HG02884 (cell line): ENCODE measurements at regions not wholly inside any gene's neighbourhood (a gene's known extent, or its start where the extent isn't known, plus 50 kb on each side); places are given as distances from the start of the nearest gene placed in this dataset.
"Not testable (repeated sequence)": the region's sequence is repeated elsewhere in the genome, so short reads cannot be mapped to it uniquely, and the experiment has no call there.

Experiments
- ATAC-seq: cut with Tn5 transposase; IDR thresholded peaks from one replicate; pipeline ENCODE4 v1.9.1; 2021; ENCODE audit warnings: mild to moderate bottlenecking, moderate library complexity; ENCODE audit not compliant: unreplicated experiment

GRCh38 chr18:21928925-21929324 is 188.3 kb downstream of the MIB1 start:
- ATAC-seq: no peak

GRCh38 chr18:21930177-21930576 is 189.6 kb downstream of the MIB1 start:
- ATAC-seq: no peak

- no peak for ATAC-seq
Measured at GRCh38 chr18:21933931-21934765, 193.6 kb downstream of the MIB1 start.

GRCh38 chr18:21934766-21935015 is 194.1 kb downstream of the MIB1 start:
- no peak for ATAC-seq

- no peak for ATAC-seq
Measured at GRCh38 chr18:21943456-21943855, 202.9 kb downstream of the MIB1 start.

- ATAC-seq: no peak
Measured at GRCh38 chr18:21949326-21950015, 208.9 kb downstream of the MIB1 start.

- peak; percentile 98 for ATAC-seq
Measured at GRCh38 chr18:21955757-21956652, 213.4 kb upstream of the GATA6 start.

- no peak for ATAC-seq
Measured at GRCh38 chr18:21958263-21958662, 211.1 kb upstream of the GATA6 start.

- ATAC-seq: no peak
Measured at GRCh38 chr18:21958707-21959450, 210.5 kb upstream of the GATA6 start.

- ATAC-seq: no peak
Measured at GRCh38 chr18:21960189-21960588, 209.2 kb upstream of the GATA6 start.

- no peak for ATAC-seq
Measured at GRCh38 chr18:21963336-21963735, 206.1 kb upstream of the GATA6 start.

GRCh38 chr18:21968338-21968737 is 201.1 kb upstream of the GATA6 start:
- ATAC-seq: no peak

GRCh38 chr18:21972281-21972680 is 197.1 kb upstream of the GATA6 start:
- ATAC-seq: no peak

GRCh38 chr18:21975954-21976353 is 193.4 kb upstream of the GATA6 start:
- not testable (repeated sequence) for ATAC-seq

GRCh38 chr18:21978546-21979170 is 190.7 kb upstream of the GATA6 start:
- ATAC-seq: no peak

- no peak for ATAC-seq
Measured at GRCh38 chr18:21979171-21979560, 190.2 kb upstream of the GATA6 start.

- no peak for ATAC-seq
Measured at GRCh38 chr18:21979759-21980158, 189.6 kb upstream of the GATA6 start.

GRCh38 chr18:21980744-21981143 is 188.6 kb upstream of the GATA6 start:
- ATAC-seq: no peak

GRCh38 chr18:21981489-21981888 is 187.9 kb upstream of the GATA6 start:
- ATAC-seq: not testable (repeated sequence)

- no peak for ATAC-seq
Measured at GRCh38 chr18:21991081-21991534, 178.3 kb upstream of the GATA6 start.
